Eye (tissue), 1 donor: ENCODE measurements at regions not wholly inside any gene's neighbourhood (a gene's known extent, or its start where the extent isn't known, plus 50 kb on each side); places are given as distances from the start of the nearest gene placed in this dataset.
"Not testable (repeated sequence)": the region's sequence is repeated elsewhere in the genome, so short reads cannot be mapped to it uniquely, and the experiment has no call there.

ENCODE experiments used
- DNase-seq: peaks from one replicate; pipeline ENCODE4 v3.0.0-alpha.2; 2015

DNA sequence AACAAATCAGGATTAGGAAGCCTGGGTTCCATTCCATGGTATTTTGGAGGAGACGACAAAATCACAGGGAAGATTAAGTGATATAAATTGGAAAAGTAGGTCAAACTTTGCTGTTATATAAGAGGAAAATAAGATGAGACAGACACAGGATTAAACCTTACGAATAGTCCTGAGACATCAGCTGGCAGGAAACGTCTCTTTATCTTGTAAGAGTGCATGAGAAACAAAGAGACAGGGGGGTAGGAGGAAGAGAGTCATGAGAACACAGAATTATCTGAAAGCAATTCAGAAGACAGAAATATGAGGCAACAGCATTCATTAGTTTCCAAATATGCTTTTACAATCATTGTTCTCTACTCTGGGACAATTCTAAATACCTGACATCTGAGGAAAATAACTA, 310.6 kb upstream of the MIR17HG start:
- DNase-seq, result no peak

- DNase-seq, result no peak
These were observed 304.6 kb upstream of the MIR17HG start for GRCh38 chr13:91042870-91043269.

- peak; percentile 71 for DNase-seq
These were observed 302.0 kb upstream of the MIR17HG start for GRCh38 chr13:91045351-91046034.

DNA sequence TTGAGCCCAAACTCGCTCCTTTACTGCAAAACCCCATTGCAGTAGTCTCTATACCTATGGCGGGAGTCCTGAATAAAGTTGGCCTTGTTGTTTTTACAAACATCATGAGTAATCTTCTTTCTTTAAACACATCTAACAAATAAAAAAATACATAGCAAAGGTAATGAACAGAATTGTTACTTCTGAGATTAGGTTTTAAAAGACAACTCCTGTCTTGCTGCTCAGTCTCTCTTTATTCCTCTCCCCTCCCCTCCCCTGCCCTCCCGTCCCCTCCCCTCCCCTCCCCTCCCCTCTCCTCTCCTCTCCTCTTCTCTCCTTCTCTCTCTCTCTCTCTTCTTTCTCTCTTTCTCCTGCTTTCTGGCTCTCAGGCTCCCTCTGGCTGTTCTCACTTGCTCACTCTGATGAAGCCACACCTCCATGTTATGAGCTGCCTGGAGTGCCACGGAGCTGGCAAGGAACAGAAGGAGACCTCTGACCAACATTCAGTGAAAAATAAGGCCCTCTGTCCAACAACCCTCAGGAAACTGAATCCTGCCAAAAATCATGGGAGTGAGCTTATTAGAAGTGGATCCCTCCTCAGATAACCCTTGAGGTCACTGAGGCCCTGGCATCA, 300.7 kb upstream of the MIR17HG start:
- DNase-seq, result peak; percentile 1

- peak; percentile 1 for DNase-seq
These were observed 296.5 kb upstream of the MIR17HG start for GRCh38 chr13:91050970-91051369.

GRCh38 chr13:91052876-91053275, 294.6 kb upstream of the MIR17HG start:
- DNase-seq, result peak; percentile 6

DNA sequence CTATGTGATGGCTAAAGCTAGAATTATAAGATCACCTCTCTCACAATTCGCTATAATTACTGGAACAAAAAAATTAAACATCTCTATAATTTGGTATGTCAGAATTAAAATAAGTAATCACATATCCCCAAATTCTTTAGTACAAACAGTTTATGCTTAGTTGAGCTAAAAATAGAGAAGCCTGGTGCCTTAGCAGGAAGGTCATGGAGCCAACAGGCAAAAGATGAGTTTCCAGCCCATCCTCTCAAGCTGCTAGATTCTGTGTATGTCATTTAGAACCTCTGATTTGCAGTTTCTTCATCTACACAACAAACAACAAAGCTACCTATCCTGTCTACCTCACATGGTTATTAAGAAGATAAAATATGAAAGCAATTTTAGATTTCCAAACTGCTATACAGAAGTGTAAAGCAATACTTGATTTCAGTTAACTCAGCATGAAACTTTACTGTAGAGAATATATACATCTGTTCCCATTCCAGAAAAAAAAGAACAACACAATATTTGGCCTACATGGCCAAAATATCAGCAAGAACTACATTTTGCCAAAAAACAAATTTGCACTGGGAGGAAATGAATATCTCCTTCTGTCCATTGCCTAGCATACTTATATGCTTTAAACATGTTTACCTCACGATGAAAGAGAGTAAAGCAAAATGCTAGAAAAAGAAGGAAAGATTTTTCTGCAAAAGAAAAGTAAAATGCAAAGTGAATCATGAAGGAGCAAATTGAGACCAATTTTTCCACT, 294.0 kb upstream of the MIR17HG start:
- DNase-seq, result peak; percentile 2

DNA sequence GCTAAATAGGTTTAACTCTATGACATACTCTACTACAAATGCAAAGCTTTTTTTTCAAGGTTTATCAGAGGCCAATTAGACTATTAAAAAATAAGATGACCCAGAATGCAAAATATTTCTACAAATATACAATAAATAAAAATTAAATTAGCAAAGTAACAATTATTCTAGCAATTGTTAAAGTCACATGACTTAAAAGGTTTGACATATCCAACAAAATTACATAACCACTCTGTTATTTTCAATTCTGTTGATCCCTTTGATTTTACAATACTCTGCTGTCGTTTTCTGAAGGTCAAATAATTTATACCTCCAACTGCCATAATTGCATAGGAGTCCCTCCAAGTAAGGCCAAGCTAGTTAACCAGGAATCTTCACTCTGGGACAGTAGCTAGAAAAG, 292.6 kb upstream of the MIR17HG start:
- no peak for DNase-seq

- no peak for DNase-seq
These were observed 290.7 kb upstream of the MIR17HG start for GRCh38 chr13:91056746-91057145.

- not testable (repeated sequence) for DNase-seq
These were observed 290.0 kb upstream of the MIR17HG start for GRCh38 chr13:91057507-91057906.

- DNase-seq, result no peak
These were observed 289.4 kb upstream of the MIR17HG start for GRCh38 chr13:91058066-91058465.

- DNase-seq, result no peak
These were observed 288.6 kb upstream of the MIR17HG start for GRCh38 chr13:91058919-91059318.

DNA sequence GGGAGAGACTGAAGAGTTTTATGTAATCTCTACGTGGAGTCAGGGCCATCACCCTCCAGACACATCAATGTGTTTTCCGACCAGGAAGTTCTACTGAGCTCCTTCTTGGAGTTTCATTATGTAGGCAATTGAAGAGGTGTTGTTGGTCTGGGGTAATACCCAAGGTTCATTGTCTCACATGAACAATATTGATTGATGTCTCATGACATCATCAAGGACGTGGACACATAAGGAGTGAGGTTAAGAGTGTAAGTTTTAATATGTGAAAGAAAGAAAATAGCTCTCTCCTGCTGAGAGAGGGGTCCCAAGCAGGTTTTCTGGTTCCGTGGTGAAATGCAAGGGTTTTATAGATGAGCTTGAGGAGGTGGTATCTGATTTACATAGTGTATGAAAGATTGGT, 280.7 kb upstream of the MIR17HG start:
- no peak for DNase-seq

DNA sequence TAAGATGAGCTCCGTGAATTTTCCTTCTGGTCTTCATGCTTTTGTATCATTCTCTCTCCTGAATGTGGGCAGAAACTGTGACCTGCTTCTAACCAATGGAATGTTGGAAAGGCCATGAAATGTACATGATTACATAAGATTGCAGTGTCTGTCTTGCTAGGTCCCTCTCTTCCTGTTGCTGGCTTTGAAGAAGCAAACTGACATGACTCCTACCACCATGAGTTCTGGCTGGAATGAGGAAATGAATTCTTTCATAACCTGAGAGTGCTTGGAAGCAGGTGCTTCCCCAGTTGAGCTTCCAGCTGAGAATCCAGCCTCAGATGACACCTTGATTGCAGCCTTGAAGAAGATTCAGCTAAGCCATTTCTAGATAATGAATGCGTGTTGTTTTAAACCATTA, 275.0 kb upstream of the MIR17HG start:
- DNase-seq, result no peak

- DNase-seq, result no peak
These were observed 273.4 kb upstream of the MIR17HG start for GRCh38 chr13:91074091-91074490.

- DNase-seq, result no peak
These were observed 270.7 kb upstream of the MIR17HG start for GRCh38 chr13:91076830-91077229.

DNA sequence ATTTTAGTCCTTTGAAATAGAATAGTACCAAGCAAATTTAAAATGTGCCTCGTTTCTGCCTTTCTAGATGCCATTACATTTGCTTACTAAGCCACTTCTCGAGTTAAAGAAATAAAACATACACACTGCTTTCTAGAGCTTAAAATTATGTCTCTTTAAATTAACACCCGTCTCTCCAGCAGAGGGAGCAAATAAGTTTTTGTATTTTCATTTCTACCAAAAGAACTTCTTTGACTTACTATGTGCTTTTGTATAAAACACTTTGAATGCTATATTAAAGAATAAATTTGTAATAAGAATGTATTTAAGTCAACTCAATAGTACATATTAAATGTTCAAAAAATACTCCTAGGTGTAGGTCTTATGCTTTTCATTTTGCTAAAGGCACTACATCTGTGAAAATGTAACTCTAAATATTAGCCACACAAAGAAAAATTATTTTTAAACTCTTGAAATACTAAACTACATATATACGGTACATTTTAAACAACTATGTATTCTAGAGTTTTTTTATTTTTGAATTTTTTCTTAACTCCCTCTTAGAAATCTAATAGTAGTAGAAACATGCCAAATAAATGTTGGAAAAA, 269.3 kb upstream of the MIR17HG start:
- DNase-seq, result peak; percentile 45

GRCh38 chr13:91079176-91079575, 268.3 kb upstream of the MIR17HG start:
- DNase-seq, result no peak

DNA sequence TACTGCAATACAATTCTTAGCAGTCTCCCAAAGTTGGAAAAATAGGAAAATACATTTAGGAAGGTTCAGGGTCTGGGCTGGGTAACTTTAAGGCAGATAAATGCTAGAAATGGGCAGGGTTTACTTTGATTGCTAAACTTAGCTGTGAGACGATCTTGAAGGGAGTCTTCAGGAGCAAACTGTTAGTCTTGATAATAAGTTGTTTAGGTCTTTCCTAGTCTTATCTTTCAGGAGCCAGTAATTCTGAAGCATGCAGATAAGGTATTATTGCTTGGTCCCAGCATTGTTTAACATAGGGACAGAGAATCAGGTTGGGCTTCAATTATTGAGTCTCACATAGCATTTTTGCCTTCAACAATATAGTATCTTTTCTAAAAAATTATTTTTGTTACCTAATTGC, 262.4 kb upstream of the MIR17HG start:
- no peak for DNase-seq

- peak; percentile 56 for DNase-seq
These were observed 260.4 kb upstream of the MIR17HG start for GRCh38 chr13:91086936-91087716.

DNA sequence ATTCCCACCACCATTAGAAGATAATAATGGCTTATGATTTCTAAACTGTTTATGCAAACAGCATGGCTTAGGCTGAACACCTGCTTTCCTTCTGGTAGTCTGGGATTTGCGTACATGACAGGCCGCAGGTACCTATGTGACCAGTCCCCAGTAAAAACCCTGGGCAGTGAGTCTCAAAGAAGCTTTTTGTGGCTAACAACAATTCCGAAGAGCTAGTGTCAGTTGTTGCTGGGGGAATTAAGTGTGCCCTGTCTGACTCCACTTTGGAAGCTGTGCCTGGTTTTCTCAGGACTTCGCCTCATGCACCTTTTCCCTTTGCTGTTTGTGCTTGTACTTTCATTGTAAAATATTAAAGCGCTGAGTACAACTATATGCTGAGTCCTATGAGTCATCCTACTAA, 250.2 kb upstream of the MIR17HG start:
- DNase-seq, result no peak

GRCh38 chr13:91099877-91100276, 247.6 kb upstream of the MIR17HG start:
- DNase-seq, result no peak

- no peak for DNase-seq
These were observed 246.5 kb upstream of the MIR17HG start for GRCh38 chr13:91100944-91101343.
